ENCODE measurements at regions not wholly inside any gene's neighbourhood (a gene's known extent, or its start where the extent isn't known, plus 50 kb on each side); places are given as distances from the start of the nearest gene placed in this dataset.

DNA sequence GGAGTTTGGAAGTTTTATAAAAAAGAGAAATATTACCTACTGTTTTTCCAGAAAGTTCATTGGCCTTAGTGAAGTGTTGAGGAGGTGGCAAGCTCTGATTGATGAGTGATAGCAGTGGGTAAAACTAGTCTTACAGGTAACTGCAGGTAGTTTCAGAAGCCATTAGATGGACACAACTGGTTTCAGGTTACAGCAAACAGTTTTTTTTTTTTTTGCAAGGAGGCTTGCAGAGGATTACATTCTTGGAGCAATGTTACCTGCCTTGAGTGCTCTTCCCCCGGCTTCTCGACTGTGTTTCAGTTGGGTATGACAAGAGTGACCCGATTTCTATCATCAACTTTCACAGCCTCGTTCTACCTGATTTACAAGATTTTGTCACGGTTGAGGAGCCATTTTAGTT lies 333.4 kb downstream of the YTHDC2 start:
- H3K36me3 Mint-ChIP-seq, result no peaks in the 10 kb centered on the region
- H3K9me3 Mint-ChIP-seq, result peaks cover 0 to 3% of the 10 kb centered on the region in 2 donors
- H3K27ac Mint-ChIP-seq, result no peak overlapping the region
- H3K27me3 Mint-ChIP-seq, result no peaks in the 10 kb centered on the region
- no peak for ATAC-seq (replicated peaks)
- no peak overlapping the region for H3K4me3 Mint-ChIP-seq
- H3K4me1 Mint-ChIP-seq, result no peaks in the 10 kb centered on the region
- no peak for DNase-seq

DNA sequence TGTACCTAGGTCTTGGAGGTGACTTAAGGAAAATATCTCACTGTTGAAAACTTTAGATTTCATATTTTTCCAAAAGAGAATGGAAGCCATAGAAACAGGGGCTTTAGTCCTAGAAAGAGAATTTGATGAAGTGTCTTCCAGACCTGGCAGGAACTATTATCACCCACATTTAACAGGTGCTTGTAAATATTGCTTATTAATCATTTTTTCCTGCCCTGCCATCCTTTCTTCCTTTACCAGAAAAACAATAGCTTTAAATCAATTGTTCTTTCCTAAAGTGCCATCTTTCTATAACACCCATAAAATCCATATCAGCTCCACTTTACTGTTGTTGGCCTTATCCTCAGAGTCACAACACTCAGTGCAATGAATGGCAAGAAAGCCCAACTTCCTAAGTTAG lies 350.9 kb downstream of the YTHDC2 start:
- ATAC-seq (replicated peaks), result no peak
- Mint-ChIP-seq H3K27me3 (no peaks in the 10 kb centered on the region), H3K27ac (no peak overlapping the region), H3K4me1 (no peaks in the 10 kb centered on the region), H3K9me3 (peaks cover 0 to 5% of the 10 kb centered on the region in 2 donors), H3K4me3 (no peak overlapping the region), H3K36me3 (no peaks in the 10 kb centered on the region)
- no peak for DNase-seq

DNA sequence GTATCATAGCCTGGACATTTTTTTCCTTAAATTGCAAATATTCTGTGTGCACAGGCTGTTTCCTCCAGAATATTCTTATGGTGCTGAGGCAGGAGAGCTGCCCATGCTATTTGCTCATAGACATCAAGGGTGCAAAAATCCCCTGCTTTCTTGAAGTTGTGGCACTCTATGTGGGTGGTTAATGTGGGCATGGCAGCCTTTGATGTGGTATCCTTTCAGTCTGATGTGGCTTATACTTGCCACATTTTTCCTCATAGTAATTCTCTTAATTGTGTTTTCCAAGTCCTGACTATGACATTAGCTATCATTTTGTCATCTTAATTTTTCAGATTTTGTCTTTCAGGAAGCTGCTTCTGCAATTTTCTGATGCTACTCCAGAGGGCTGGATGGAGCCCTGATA lies 353.3 kb downstream of the YTHDC2 start:
- Mint-ChIP-seq H3K4me3 (no peak overlapping the region), H3K4me1 (no peaks in the 10 kb centered on the region), H3K27me3 (no peaks in the 10 kb centered on the region), H3K27ac (no peak overlapping the region), H3K36me3 (no peaks in the 10 kb centered on the region), H3K9me3 (peaks cover 0 to 2% of the 10 kb centered on the region in 2 donors)
- DNase-seq (no peak), ATAC-seq (replicated peaks) (no peak)

DNA sequence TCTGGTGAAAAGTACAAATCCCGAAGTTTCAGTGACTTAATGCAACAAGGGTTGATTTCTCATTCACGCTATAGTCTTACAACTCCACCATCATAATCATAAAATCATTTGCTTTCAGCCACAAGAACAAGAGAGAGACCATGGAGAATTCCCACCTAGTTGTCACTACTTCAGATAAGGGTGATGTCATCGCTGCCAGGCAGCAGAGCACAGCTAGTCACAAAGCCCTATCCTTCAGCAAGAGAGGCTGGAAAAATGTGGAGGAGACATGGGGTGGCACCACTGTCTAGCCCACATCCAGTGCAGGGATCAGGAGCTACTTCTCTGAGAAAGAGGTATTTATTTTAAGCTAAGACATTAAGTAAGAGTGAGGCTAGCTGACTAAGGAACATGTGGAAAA lies 356.1 kb downstream of the YTHDC2 start:
- Mint-ChIP-seq H3K4me3 (no peak overlapping the region), H3K9me3 (peaks cover 0 to 2% of the 10 kb centered on the region in 2 donors)

GRCh38 chr5:113871972-113872371 lies 358.5 kb downstream of the YTHDC2 start:
- no peak for DNase-seq
- H3K36me3 Mint-ChIP-seq, result no peaks in the 10 kb centered on the region
- H3K4me3 Mint-ChIP-seq, result no peak overlapping the region
- no peaks in the 10 kb centered on the region for H3K27me3 Mint-ChIP-seq
- H3K4me1 Mint-ChIP-seq, result no peaks in the 10 kb centered on the region
- peaks cover 0 to 4% of the 10 kb centered on the region in 2 donors for H3K9me3 Mint-ChIP-seq
- H3K27ac Mint-ChIP-seq, result no peak overlapping the region
- ATAC-seq (replicated peaks), result no peak

More for the DNA sequence above, 356.1 kb downstream of the YTHDC2 start:
- ATAC-seq (replicated peaks) (no peak), DNase-seq (no peak)
- H3K4me1 Mint-ChIP-seq, result no peaks in the 10 kb centered on the region
- no peak overlapping the region for H3K27ac Mint-ChIP-seq
- H3K36me3 Mint-ChIP-seq, result no peaks in the 10 kb centered on the region
- H3K27me3 Mint-ChIP-seq, result no peaks in the 10 kb centered on the region

GRCh38 chr5:113875096-113875495 lies 361.6 kb downstream of the YTHDC2 start:
- peaks cover 5% of the 10 kb centered on the region in 2 donors for H3K9me3 Mint-ChIP-seq
- no peak for DNase-seq
- H3K36me3 Mint-ChIP-seq, result no peaks in the 10 kb centered on the region
- H3K4me3 Mint-ChIP-seq, result no peak overlapping the region
- no peak overlapping the region for H3K27ac Mint-ChIP-seq
- H3K27me3 Mint-ChIP-seq, result no peaks in the 10 kb centered on the region
- ATAC-seq (replicated peaks), result no peak
- no peaks in the 10 kb centered on the region for H3K4me1 Mint-ChIP-seq

DNA sequence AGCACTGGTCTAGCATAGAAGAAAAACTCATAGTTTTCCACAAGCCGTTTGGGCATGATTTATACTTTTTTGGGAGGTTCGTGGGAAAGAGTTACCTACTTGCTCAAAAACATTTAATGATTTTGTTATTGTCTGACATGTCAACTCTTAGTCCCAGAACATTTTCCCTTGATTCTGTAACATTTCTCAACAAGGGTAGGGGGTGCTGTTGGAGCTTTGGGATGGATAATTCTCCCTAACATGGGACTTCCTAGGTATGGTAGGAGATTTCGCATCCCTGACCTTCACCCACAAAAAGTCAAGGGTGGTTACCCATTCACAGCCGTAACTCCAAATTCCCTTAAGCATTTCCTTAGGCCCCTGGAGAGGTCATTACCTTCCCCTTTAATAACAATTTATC lies 378.0 kb downstream of the YTHDC2 start:
- H3K36me3 Mint-ChIP-seq, result no peaks in the 10 kb centered on the region
- H3K4me3 Mint-ChIP-seq, result no peak overlapping the region
- H3K27ac Mint-ChIP-seq, result no peak overlapping the region
- peaks cover 1 to 4% of the 10 kb centered on the region in 2 donors for H3K9me3 Mint-ChIP-seq
- no peaks in the 10 kb centered on the region for H3K4me1 Mint-ChIP-seq
- DNase-seq (no peak), ATAC-seq (replicated peaks) (no peak)
- no peaks in the 10 kb centered on the region for H3K27me3 Mint-ChIP-seq

- ATAC-seq (replicated peaks) (no peak), DNase-seq (no peak)
- no peaks in the 10 kb centered on the region for H3K36me3 Mint-ChIP-seq
- H3K27me3 Mint-ChIP-seq, result no peaks in the 10 kb centered on the region
- no peaks in the 10 kb centered on the region for H3K4me1 Mint-ChIP-seq
- no peak overlapping the region for H3K27ac Mint-ChIP-seq
- no peak overlapping the region for H3K4me3 Mint-ChIP-seq
- peaks cover 1 to 2% of the 10 kb centered on the region in 2 donors for H3K9me3 Mint-ChIP-seq
These were observed 383.3 kb downstream of the YTHDC2 start for GRCh38 chr5:113896789-113897188.

DNA sequence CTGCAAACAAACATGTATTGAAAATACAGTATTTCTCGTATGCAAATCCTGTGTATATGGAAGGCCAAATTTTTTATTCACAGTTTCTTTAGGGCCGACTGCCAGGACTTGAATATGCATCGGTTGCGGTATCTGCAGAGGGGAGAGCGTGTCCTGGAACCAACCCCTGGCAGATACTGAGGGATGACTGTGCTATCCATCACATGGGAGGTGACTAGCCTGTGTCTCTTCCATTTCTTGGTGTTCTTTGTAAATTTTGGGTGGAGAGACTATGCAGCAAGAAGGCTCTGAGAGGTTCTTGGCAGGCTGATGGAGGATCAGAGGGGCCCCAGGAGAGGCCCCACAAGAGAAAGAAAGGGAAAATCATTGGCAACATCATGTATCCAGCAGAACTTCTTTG lies 384.3 kb downstream of the YTHDC2 start:
- ATAC-seq (replicated peaks) (no peak), DNase-seq (no peak)
- no peak overlapping the region for H3K27ac Mint-ChIP-seq
- no peak overlapping the region for H3K4me3 Mint-ChIP-seq
- H3K36me3 Mint-ChIP-seq, result no peaks in the 10 kb centered on the region
- H3K4me1 Mint-ChIP-seq, result no peaks in the 10 kb centered on the region
- no peaks in the 10 kb centered on the region for H3K27me3 Mint-ChIP-seq
- H3K9me3 Mint-ChIP-seq, result peaks cover 0 to 2% of the 10 kb centered on the region in 2 donors

DNA sequence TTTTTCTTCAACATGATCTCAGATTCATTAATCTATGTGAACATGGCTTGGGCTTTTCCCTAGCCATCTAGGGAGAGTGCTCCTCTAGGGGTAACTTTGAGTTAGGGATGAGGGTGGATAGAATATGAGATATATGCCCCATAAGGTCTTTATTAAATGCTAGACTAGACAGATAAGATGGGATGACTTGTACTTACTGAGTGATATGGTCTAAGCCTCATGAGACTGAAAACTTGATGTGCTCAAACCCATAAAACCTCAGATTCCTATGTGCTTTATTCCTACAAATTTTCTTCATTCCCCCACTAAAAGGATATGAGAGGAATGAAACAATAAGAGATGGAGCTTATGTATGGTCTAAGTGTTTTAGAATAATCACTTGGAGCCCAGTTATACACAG lies 386.6 kb downstream of the YTHDC2 start:
- Mint-ChIP-seq H3K27me3 (no peaks in the 10 kb centered on the region), H3K36me3 (no peaks in the 10 kb centered on the region), H3K9me3 (peaks cover 0 to 2% of the 10 kb centered on the region in 2 donors), H3K4me1 (no peaks in the 10 kb centered on the region), H3K27ac (no peak overlapping the region), H3K4me3 (no peak overlapping the region)
- ATAC-seq (replicated peaks) (no peak), DNase-seq (no peak)

- Mint-ChIP-seq H3K27ac (no peak overlapping the region), H3K4me3 (no peak overlapping the region)
- DNase-seq, result no peak
These were observed 387.3 kb downstream of the YTHDC2 start for GRCh38 chr5:113900816-113901215.

GRCh38 chr5:113901718-113902117 lies 388.2 kb downstream of the YTHDC2 start:
- no peaks in the 10 kb centered on the region for H3K36me3 Mint-ChIP-seq
- no peak for ATAC-seq (replicated peaks)

More at GRCh38 chr5:113900816-113901215, 387.3 kb downstream of the YTHDC2 start:
- H3K36me3 Mint-ChIP-seq, result no peaks in the 10 kb centered on the region
- peaks cover 0 to 2% of the 10 kb centered on the region in 2 donors for H3K9me3 Mint-ChIP-seq
- H3K4me1 Mint-ChIP-seq, result no peaks in the 10 kb centered on the region
- no peaks in the 10 kb centered on the region for H3K27me3 Mint-ChIP-seq
- ATAC-seq (replicated peaks), result no peak

DNA sequence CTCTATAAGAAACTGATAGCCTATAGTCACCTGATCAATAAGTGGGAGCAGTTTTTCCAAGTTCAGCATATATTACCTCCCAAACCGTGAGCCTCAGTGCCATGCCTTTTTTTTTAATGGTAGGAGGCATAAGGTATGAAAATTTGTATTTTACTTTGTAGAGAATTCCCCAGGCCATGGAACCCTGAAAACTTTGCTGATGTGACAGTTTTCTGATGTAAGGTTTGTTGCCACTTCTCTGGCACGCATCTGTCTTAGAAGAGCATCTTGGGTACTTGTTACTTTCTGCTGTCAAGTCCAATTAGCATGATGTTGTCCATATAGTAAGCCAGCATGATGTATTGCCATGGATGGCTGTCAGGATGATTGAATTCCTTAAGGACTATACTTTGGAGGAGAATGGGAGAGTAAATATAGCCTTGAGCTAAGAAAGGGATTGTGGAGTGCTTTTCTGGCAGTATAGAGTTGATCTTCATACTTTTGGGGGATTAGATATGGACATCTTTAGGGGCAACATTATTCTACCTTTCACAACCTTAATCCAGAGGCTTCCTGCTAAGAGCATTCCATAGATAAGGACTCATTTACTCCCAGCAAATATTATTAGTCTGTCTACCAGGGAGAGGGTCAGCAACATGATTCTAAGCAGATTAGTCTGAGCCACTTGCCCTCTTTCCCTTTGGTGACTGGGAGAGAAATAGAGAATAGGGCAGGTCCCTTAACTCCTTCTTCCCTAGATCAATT lies 389.6 kb downstream of the YTHDC2 start:
- ATAC-seq (replicated peaks) (no peak), DNase-seq (no peak)
- H3K4me3 Mint-ChIP-seq, result no peak overlapping the region
- H3K27me3 Mint-ChIP-seq, result no peaks in the 10 kb centered on the region
- H3K27ac Mint-ChIP-seq, result no peak overlapping the region
- no peaks in the 10 kb centered on the region for H3K4me1 Mint-ChIP-seq
- no peaks in the 10 kb centered on the region for H3K36me3 Mint-ChIP-seq
- no peaks in the 10 kb centered on the region for H3K9me3 Mint-ChIP-seq

More at GRCh38 chr5:113901718-113902117, 388.2 kb downstream of the YTHDC2 start:
- no peak for DNase-seq
- H3K9me3 Mint-ChIP-seq, result peaks cover 0 to 2% of the 10 kb centered on the region in 2 donors
- H3K27me3 Mint-ChIP-seq, result no peaks in the 10 kb centered on the region
- H3K4me1 Mint-ChIP-seq, result no peaks in the 10 kb centered on the region
- no peak overlapping the region for H3K27ac Mint-ChIP-seq
- no peak overlapping the region for H3K4me3 Mint-ChIP-seq

DNA sequence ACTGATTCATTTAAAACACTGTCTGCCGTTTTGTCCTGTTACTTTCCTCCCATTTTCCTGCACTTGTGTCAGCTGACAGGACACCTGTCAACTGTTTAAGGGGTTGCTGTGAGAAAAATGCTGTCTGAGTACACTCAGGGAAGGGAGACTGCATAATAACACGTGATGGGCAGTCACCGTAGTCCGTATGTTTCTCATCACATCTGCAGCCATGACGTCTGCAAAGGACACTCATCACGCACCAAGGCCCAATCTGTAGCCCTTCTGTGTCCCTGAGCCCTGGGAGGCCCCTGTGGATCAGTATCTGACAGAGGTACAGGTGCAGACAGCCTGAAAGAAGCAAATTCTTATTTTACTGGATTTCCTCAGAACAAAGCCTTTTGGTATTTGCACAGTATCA lies 396.3 kb downstream of the YTHDC2 start:
- no peaks in the 10 kb centered on the region for H3K4me1 Mint-ChIP-seq
- no peaks in the 10 kb centered on the region for H3K27me3 Mint-ChIP-seq
- DNase-seq (no peak), ATAC-seq (replicated peaks) (no peak)
- H3K4me3 Mint-ChIP-seq, result no peak overlapping the region
- no peaks in the 10 kb centered on the region for H3K36me3 Mint-ChIP-seq
- H3K27ac Mint-ChIP-seq, result no peak overlapping the region
- peaks cover 0 to 1% of the 10 kb centered on the region in 2 donors for H3K9me3 Mint-ChIP-seq

- Mint-ChIP-seq H3K4me3 (no peak overlapping the region), H3K36me3 (no peaks in the 10 kb centered on the region), H3K27ac (no peak overlapping the region), H3K27me3 (no peaks in the 10 kb centered on the region), H3K4me1 (no peaks in the 10 kb centered on the region), H3K9me3 (no peaks in the 10 kb centered on the region)
- no peak for ATAC-seq (replicated peaks)
- DNase-seq, result no peak
These were observed 404.5 kb downstream of the YTHDC2 start for GRCh38 chr5:113917997-113918396.

Measured in stimulated activated naive B cell treated with anti-CD40 and anti-IgM and Interleukin-4, amounts not matched to agents 10 μg/mL and 1 μg/mL and 100 μg/mL, for 72 hours (primary cell).